Gastroesophageal sphincter (tissue), 4 donors: ENCODE measurements at regions not wholly inside any gene's neighbourhood (a gene's known extent, or its start where the extent isn't known, plus 50 kb on each side); places are given as distances from the start of the nearest gene placed in this dataset.

Experiments used
- ATAC-seq: fragments of 150-250 bp; one replicate; pipeline ENCODE4 v1.9.1; 2016; ENCODE audit warnings: mild to moderate bottlenecking, moderate library complexity
- H3K27ac ChIP-seq, 4 donors: fragments of 200-600 bp; sonication (generic) in 3 of 4; 1 replicate in 3 of 4; 2 replicates in 1 of 4; pipeline ENCODE4 v1.5.1; 2016 to 2019
- H3K27me3 ChIP-seq: fragments of 200-600 bp; sonication (generic); one replicate; pipeline ENCODE4 v1.5.1; 2019
- H3K36me3 ChIP-seq, 2 donors: fragments of 200-600 bp; sonication (generic); one replicate each; pipeline ENCODE4 v1.5.1; 2019; ENCODE audit warnings: control low read depth in 1 of 2
- H3K4me1 ChIP-seq, 3 donors: fragments of 200-600 bp; sonication (generic); 1 replicate in 2 of 3; 2 replicates in 1 of 3; pipeline ENCODE4 v1.5.1; 2016 to 2019; ENCODE audit warnings: control low read depth in 2 of 3
- H3K4me3 ChIP-seq, 2 donors: fragments of 200-600 bp; sonication (generic); one replicate each; pipeline ENCODE4 v1.5.1; 2019; ENCODE audit warnings: mild to moderate bottlenecking in 1 of 2, moderate library complexity in 1 of 2
- H3K9me3 ChIP-seq, 3 donors: fragments of 200-600 bp; sonication (generic); one replicate each; pipeline ENCODE4 v1.5.1; 2017 to 2019; ENCODE audit warnings: control low read depth in 2 of 3
- CTCF ChIP-seq, 4 experiments: fragments of 200-600 bp in 2 of 4; fragments of 450-650 bp in 2 of 4; sonication (generic) in 1 of 4; IDR thresholded peaks; one replicate each; pipeline ENCODE4 v1.5.1; 2017 to 2019; ENCODE audit warnings: antibody characterized with exemption in 4 of 4, mild to moderate bottlenecking in 2 of 4, moderate library complexity in 2 of 4
- EP300 ChIP-seq: sonication (generic); formaldehyde crosslinking; IDR thresholded peaks from one replicate; pipeline ENCODE4 v1.6.1; 2017; ENCODE audit warnings: antibody characterized with exemption, mild to moderate bottlenecking
- POLR2A ChIP-seq, 2 donors: fragments of 450-650 bp; IDR thresholded peaks; one replicate each; pipeline ENCODE4 v1.6.1; 2017; ENCODE audit warnings: antibody characterized with exemption in 2 of 2, mild to moderate bottlenecking in 2 of 2, moderate library complexity in 1 of 2
- POLR2AphosphoS5 ChIP-seq: sonication (generic); formaldehyde crosslinking; IDR thresholded peaks from one replicate; pipeline ENCODE4 v1.6.1; 2017; ENCODE audit warnings: antibody characterized with exemption
- WGBS, 2 donors: methylation state at CpG; one replicate each; pipeline ENCODE4 v1.1.5; 2018; ENCODE audit warnings: low coverage in 1 of 2; 5-methylcytosine and 5-hydroxymethylcytosine counted together

GRCh38 chr12:75959060-75959459 lies 72.5 kb downstream of the PHLDA1 start:
- H3K4me1 ChIP-seq, result peaks cover 0 to under 1% (median 0%) of the 10 kb centered on the region in 3 donors
- WGBS, 2 donors, result 74 to 90% methylated on average over 2 of the region's 2 CpGs
- ATAC-seq, result no peak

GRCh38 chr12:75955251-75955650 lies 76.3 kb downstream of the PHLDA1 start:
- no peak overlapping the region for H3K27ac ChIP-seq
- H3K4me3 ChIP-seq, result no peak overlapping the region
- ATAC-seq, result no peak
- no peaks in the 10 kb centered on the region for H3K36me3 ChIP-seq
- WGBS, 2 donors, result 90 to 93% methylated on average over 2 to 3 of the region's 3 CpGs
- H3K27me3 ChIP-seq, result no peaks in the 10 kb centered on the region
- no peaks in the 10 kb centered on the region for H3K9me3 ChIP-seq
- TF ChIP-seq POLR2AphosphoS5, result no peak
- TF ChIP-seq POLR2A (IDR thresholded peaks at IDR 0.05), result no peak
- TF ChIP-seq EP300, result no peak
- no peak for TF ChIP-seq CTCF (IDR thresholded peaks at IDR 0.05)
- H3K4me1 ChIP-seq, result peaks cover 0 to 19% (median 10%) of the 10 kb centered on the region in 3 donors

More at GRCh38 chr12:75959060-75959459, 72.5 kb downstream of the PHLDA1 start:
- H3K9me3 ChIP-seq, result no peaks in the 10 kb centered on the region
- H3K4me3 ChIP-seq, result no peak overlapping the region
- no peak overlapping the region for H3K27ac ChIP-seq
- no peaks in the 10 kb centered on the region for H3K27me3 ChIP-seq
- no peaks in the 10 kb centered on the region for H3K36me3 ChIP-seq
- no peak for TF ChIP-seq CTCF (IDR thresholded peaks at IDR 0.05)
- no peak for TF ChIP-seq EP300
- no peak for TF ChIP-seq POLR2AphosphoS5
- TF ChIP-seq POLR2A (IDR thresholded peaks at IDR 0.05), result no peak

- Histone ChIP-seq H3K9me3 (no peaks in the 10 kb centered on the region), H3K36me3 (no peaks in the 10 kb centered on the region), H3K27me3 (no peaks in the 10 kb centered on the region), H3K4me1 (peaks cover 0 to 19% (median 10%) of the 10 kb centered on the region in 3 donors), H3K4me3 (no peak overlapping the region), H3K27ac (no peak overlapping the region)
- TF ChIP-seq POLR2A (IDR thresholded peaks at IDR 0.05), result no peak
- TF ChIP-seq CTCF (IDR thresholded peaks at IDR 0.05), result no peak
- no peak for TF ChIP-seq POLR2AphosphoS5
- no peak for TF ChIP-seq EP300
- no peak for ATAC-seq
- WGBS, 2 donors, result 94 to 100% methylated on average over 2 of the region's 2 CpGs
Observed at GRCh38 chr12:75954749-75955148, 76.8 kb downstream of the PHLDA1 start.

GRCh38 chr12:75954041-75954440 lies 77.5 kb downstream of the PHLDA1 start:
- no peaks in the 10 kb centered on the region for H3K9me3 ChIP-seq
- 20 to 35% methylated on average over 3 of the region's 3 CpGs for WGBS, 2 donors
- peaks cover 0 to 19% (median 10%) of the 10 kb centered on the region in 3 donors for H3K4me1 ChIP-seq
- TF ChIP-seq POLR2A (IDR thresholded peaks at IDR 0.05) (no peak), EP300 (no peak), POLR2AphosphoS5 (no peak), CTCF (IDR thresholded peaks at IDR 0.05) (no peak)
- no peaks in the 10 kb centered on the region for H3K36me3 ChIP-seq
- no peak overlapping the region for H3K4me3 ChIP-seq
- peak overlapping the region in 1 of 4 donors; percentile 4 for H3K27ac ChIP-seq
- ATAC-seq, result no peak
- no peaks in the 10 kb centered on the region for H3K27me3 ChIP-seq

GRCh38 chr12:75953312-75953906 lies 78.2 kb downstream of the PHLDA1 start:
- Histone ChIP-seq H3K36me3 (no peaks in the 10 kb centered on the region), H3K27me3 (no peaks in the 10 kb centered on the region), H3K4me3 (no peak overlapping the region), H3K27ac (peak overlapping the region in 2 of 4 donors; percentile 4 to 33), H3K4me1 (peaks cover 0 to 19% (median 10%) of the 10 kb centered on the region in 3 donors), H3K9me3 (no peaks in the 10 kb centered on the region)
- TF ChIP-seq EP300 (no peak), CTCF (IDR thresholded peaks at IDR 0.05) (no peak), POLR2A (IDR thresholded peaks at IDR 0.05) (no peak), POLR2AphosphoS5 (no peak)
- WGBS, 2 donors, result 44 to 50% methylated on average over 3 to 5 of the region's 5 CpGs
- no peak for ATAC-seq
